ENCODE measurements at regions not wholly inside any gene's neighbourhood (a gene's known extent, or its start where the extent isn't known, plus 50 kb on each side); places are given as distances from the start of the nearest gene placed in this dataset.

- TF ChIP-seq POLR2A (IDR thresholded peaks at IDR 0.05) (no peak), POLR2AphosphoS5 (IDR thresholded peaks at IDR 0.05) (no peak)
- TF ChIP-seq, protein P1, sequence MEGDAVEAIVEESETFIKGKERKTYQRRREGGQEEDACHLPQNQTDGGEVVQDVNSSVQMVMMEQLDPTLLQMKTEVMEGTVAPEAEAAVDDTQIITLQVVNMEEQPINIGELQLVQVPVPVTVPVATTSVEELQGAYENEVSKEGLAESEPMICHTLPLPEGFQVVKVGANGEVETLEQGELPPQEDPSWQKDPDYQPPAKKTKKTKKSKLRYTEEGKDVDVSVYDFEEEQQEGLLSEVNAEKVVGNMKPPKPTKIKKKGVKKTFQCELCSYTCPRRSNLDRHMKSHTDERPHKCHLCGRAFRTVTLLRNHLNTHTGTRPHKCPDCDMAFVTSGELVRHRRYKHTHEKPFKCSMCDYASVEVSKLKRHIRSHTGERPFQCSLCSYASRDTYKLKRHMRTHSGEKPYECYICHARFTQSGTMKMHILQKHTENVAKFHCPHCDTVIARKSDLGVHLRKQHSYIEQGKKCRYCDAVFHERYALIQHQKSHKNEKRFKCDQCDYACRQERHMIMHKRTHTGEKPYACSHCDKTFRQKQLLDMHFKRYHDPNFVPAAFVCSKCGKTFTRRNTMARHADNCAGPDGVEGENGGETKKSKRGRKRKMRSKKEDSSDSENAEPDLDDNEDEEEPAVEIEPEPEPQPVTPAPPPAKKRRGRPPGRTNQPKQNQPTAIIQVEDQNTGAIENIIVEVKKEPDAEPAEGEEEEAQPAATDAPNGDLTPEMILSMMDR (IDR thresholded peaks at IDR 0.05): no peak
Measured at GRCh38 chr2:58641001-58641400, 399.9 kb upstream of the FANCL start.
